SK-N-SH (cell line): ENCODE measurements at regions not wholly inside any gene's neighbourhood (a gene's known extent, or its start where the extent isn't known, plus 50 kb on each side); places are given as distances from the start of the nearest gene placed in this dataset.

Experiments
- CTCF ChIA-PET: fragments of 300-600, 350-600 bp; formaldehyde crosslinking; extraction: SDS; loops from one replicate; lab custom pipeline; 2021; lab: Yijun Ruan, JAX
- POLR2A ChIA-PET: fragments of 350-600 bp; sonication (Branson Sonifier 250); formaldehyde crosslinking; extraction: SDS; loops from one replicate; lab custom pipeline; 2020; ENCODE audit warnings: antibody characterized with exemption, inconsistent platforms; lab: Yijun Ruan, JAX
- DNase-seq: peaks from one replicate; pipeline ENCODE4 v3.0.0; 2012
- H2AFZ ChIP-seq: fragments of 200-600 bp; sonication (generic); 2 replicates; pipeline ENCODE4 v1.8.1; 2016; ENCODE audit warnings: antibody characterized with exemption, mild to moderate bottlenecking, low read depth
- H3F3A ChIP-seq: fragments of 200-600 bp; sonication (generic); replicated peaks from 2 replicates; pipeline ENCODE3; 2016; ENCODE audit warnings: antibody characterized with exemption, mild to moderate bottlenecking; ENCODE audit not compliant: insufficient read depth
- H3K27ac ChIP-seq, 2 experiments: fragments of 200-500 bp in 1 of 2; fragments of 200-600 bp in 1 of 2; sonication (Bioruptor generic) in 1 of 2; sonication (generic), shearing (Covaris generic) in 1 of 2; 2 replicates each; pipeline versions ENCODE4 v1.5.1 to v1.6.1; 2014 to 2016; ENCODE audit warnings: low read depth in 2 of 2, inconsistent platforms in 1 of 2, low read length in 1 of 2, mild to moderate bottlenecking in 1 of 2, mixed read lengths in 1 of 2
- H3K27me3 ChIP-seq: fragments of 200-600 bp; sonication (generic), shearing (Covaris generic); 2 replicates; pipeline ENCODE4 v1.6.1; 2016; ENCODE audit warnings: mixed run types; ENCODE audit not compliant: insufficient read depth
- H3K36me3 ChIP-seq, 2 experiments: fragments of 200-500 bp in 1 of 2; fragments of 200-600 bp in 1 of 2; sonication (Bioruptor generic) in 1 of 2; sonication (generic) in 1 of 2; replicated peaks in 1 of 2; 2 replicates each; pipeline versions ENCODE3 to v1.5.1; 2014 to 2016; ENCODE audit warnings: low read length in 1 of 2, mild to moderate bottlenecking in 1 of 2; ENCODE audit not compliant: insufficient read depth in 2 of 2, control insufficient read depth in 1 of 2
- H3K4me1 ChIP-seq, 2 experiments: fragments of 200-500 bp in 1 of 2; fragments of 200-600 bp in 1 of 2; sonication (Bioruptor generic) in 1 of 2; sonication (generic), shearing (Covaris generic) in 1 of 2; 2 replicates each; pipeline versions ENCODE4 v1.5.1 to v1.6.1; 2014 to 2016; ENCODE audit warnings: low read depth in 1 of 2, low read length in 1 of 2, mixed run types in 1 of 2; ENCODE audit not compliant: insufficient read depth in 2 of 2, control insufficient read depth in 1 of 2
- H3K4me2 ChIP-seq: fragments of 200-600 bp; sonication (generic), shearing (Covaris generic); 2 replicates; pipeline ENCODE4 v1.6.1; 2017; ENCODE audit warnings: mixed run types
- H3K4me3 ChIP-seq, 2 experiments: fragments of 200-500 bp in 1 of 2; fragments of 200-600 bp in 1 of 2; sonication (Bioruptor generic) in 1 of 2; sonication (generic), shearing (Covaris generic) in 1 of 2; 2 replicates each; pipeline versions ENCODE4 v1.5.1 to v1.8.1; 2014 to 2016; ENCODE audit warnings: low read depth in 2 of 2, inconsistent platforms in 1 of 2, low read length in 1 of 2, mild to moderate bottlenecking in 1 of 2, mixed read lengths in 1 of 2, moderate library complexity in 1 of 2
- H3K79me2 ChIP-seq: fragments of 200-600 bp; sonication (generic); 2 replicates; pipeline ENCODE4 v1.8.1; 2017; ENCODE audit warnings: mild to moderate bottlenecking; ENCODE audit not compliant: insufficient read depth
- H3K9ac ChIP-seq: fragments of 200-600 bp; sonication (generic); 2 replicates; pipeline ENCODE4 v1.6.1; 2017; ENCODE audit warnings: mixed run types
- H3K9me2 ChIP-seq: fragments of 200-600 bp; sonication (generic); 2 replicates; pipeline ENCODE4 v1.6.1; 2017; ENCODE audit warnings: mixed run types
- H3K9me3 ChIP-seq: fragments of 200-600 bp; sonication (generic); 2 replicates; pipeline ENCODE4 v1.6.1; 2017; ENCODE audit warnings: mixed run types, mild to moderate bottlenecking, moderate library complexity
- H4K20me1 ChIP-seq: fragments of 200-600 bp; sonication (generic); 2 replicates; pipeline ENCODE4 v1.6.1; 2017; ENCODE audit warnings: mild to moderate bottlenecking, mixed run types; ENCODE audit not compliant: insufficient read depth
- EP300 ChIP-seq, 2 experiments: IDR thresholded peaks; 2 replicates each; pipeline versions ENCODE4 v1.4.0 to v1.6.1; 2012; ENCODE audit warnings: borderline replicate concordance in 1 of 2, low read depth in 1 of 2, low read length in 1 of 2
- FOSL2 ChIP-seq: IDR thresholded peaks from 2 replicates; pipeline ENCODE4 v1.4.0; 2012; ENCODE audit warnings: low read depth, mild to moderate bottlenecking, moderate library complexity, borderline replicate concordance
- JUND ChIP-seq: IDR thresholded peaks from 2 replicates; pipeline ENCODE4 v1.4.0; 2012
- MXI1 ChIP-seq: IDR thresholded peaks from 2 replicates; pipeline ENCODE4 v1.6.1; 2012; ENCODE audit warnings: mild to moderate bottlenecking, low read depth, low read length, improper control_type of control experiment
- NFIC ChIP-seq: IDR thresholded peaks from 2 replicates; pipeline ENCODE4 v1.4.0; 2012; ENCODE audit warnings: borderline replicate concordance
- NRF1 ChIP-seq: IDR thresholded peaks from 2 replicates; pipeline ENCODE4 v1.6.1; 2012; ENCODE audit warnings: low read depth, mild to moderate bottlenecking, low read length
- POLR2AphosphoS5 ChIP-seq: IDR thresholded peaks from 2 replicates; pipeline ENCODE4 v1.6.1; 2012; ENCODE audit warnings: low read depth, low read length
- RCOR1 ChIP-seq: fragments of 150-350 bp; IDR thresholded peaks from 2 replicates; pipeline ENCODE4 v1.6.1; 2017; ENCODE audit warnings: antibody characterized with exemption, low read length
- RFX5 ChIP-seq: IDR thresholded peaks from 2 replicates; pipeline ENCODE4 v1.6.1; 2012; ENCODE audit warnings: mild to moderate bottlenecking, improper control_type of control experiment, low read length
- RXRA ChIP-seq: IDR thresholded peaks from 2 replicates; pipeline ENCODE4 v1.4.0; 2012; ENCODE audit warnings: low read depth, mild to moderate bottlenecking, borderline replicate concordance
- TCF12 ChIP-seq: IDR thresholded peaks from 2 replicates; pipeline ENCODE4 v1.4.0; 2012
- TEAD4 ChIP-seq: IDR thresholded peaks from 2 replicates; pipeline ENCODE4 v1.4.0; 2012; ENCODE audit warnings: mild to moderate bottlenecking, borderline replicate concordance; ENCODE audit not compliant: insufficient read depth
- USF2 ChIP-seq: fragments of 150-350 bp; IDR thresholded peaks from 2 replicates; pipeline ENCODE4 v1.6.1; 2017; ENCODE audit warnings: antibody characterized with exemption, low read length, low read depth, borderline replicate concordance
- YY1 ChIP-seq: IDR thresholded peaks from 2 replicates; pipeline ENCODE4 v1.4.0; 2012; ENCODE audit warnings: low read depth, mild to moderate bottlenecking
- ZBTB33 ChIP-seq: IDR thresholded peaks from 2 replicates; pipeline ENCODE4 v1.4.0; 2012; ENCODE audit warnings: low read depth, borderline replicate concordance
- WGBS: methylation state at CpG from one replicate; pipeline ENCODE4 v1.1.6; 2017; ENCODE audit warnings: low lambda C conversion rate; 5-methylcytosine and 5-hydroxymethylcytosine counted together
- TF ChIP-seq, protein P1 (sequence below): IDR thresholded peaks from 2 replicates; pipeline ENCODE4 v1.4.0; 2012; ENCODE audit warnings: low read depth, borderline replicate concordance

DNA sequence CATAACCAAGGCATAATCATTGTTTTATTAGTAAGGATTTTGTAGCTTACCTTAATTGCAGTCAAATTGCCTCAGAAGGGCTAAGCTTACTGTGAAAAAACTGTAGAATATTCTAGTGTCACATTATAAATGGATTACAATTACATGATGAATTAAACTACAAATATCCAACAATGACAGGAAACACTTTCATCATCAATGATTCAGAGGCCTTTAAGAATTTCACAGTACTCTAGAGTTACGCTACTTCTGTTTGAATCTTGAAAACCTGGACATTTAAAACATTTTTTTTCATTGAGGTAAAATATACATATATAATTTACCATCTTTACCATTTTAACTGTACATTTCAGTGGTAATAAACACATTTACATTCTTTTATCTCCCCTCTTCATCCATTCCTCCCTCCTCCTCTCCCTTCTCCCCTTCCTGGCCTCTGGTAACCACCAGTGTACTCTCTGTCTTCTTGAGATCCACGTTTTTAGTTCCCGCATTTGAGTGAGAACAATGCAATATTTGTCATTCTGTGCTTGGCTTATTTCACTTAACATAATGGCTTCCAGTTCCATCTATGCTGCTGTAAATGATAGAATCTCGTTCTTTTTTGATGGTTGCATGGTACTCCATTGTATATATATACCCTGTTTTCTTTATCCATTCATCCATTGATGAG is 54.7 kb downstream of the GJD2 start (continued):
- TF ChIP-seq USF2 (no peak), FOSL2 (no peak)

DNA sequence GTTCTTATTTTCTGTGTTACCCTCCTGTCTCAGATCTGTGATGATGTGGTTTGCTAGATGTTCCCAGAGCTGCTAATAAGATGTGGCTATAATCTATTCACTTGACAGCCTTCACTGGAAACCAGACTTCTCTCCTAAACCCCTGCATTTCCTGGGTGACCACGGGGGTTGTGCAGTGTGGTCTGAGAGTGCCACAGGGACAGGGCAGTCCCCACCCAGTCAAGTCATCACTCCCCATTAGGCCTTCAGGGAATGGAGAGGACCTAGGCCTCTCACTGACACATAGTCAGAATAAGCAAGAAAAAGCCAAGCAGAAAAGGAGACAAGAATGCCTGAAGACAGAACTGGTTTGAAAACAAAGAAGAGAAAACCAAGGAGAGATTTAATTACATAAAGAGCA is 58.3 kb downstream of the GJD2 start:
- ChIA-PET CTCF (interaction anchor here (1.4 to 1.5 kb wide), 2 partner anchors 9 to 12 kb away, joined by 3 to 4 read pairs; no protein-coding TSS in a partner anchor), POLR2A (no interaction called here)
- no peak for TF ChIP-seq RCOR1
- no peak for TF ChIP-seq POLR2AphosphoS5
- TF ChIP-seq NRF1 = no peak
- TF ChIP-seq RFX5 = no peak
- TF ChIP-seq MXI1 = no peak
- TF ChIP-seq TEAD4 = no peak
- TF ChIP-seq JUND = no peak
- TF ChIP-seq, protein P1, sequence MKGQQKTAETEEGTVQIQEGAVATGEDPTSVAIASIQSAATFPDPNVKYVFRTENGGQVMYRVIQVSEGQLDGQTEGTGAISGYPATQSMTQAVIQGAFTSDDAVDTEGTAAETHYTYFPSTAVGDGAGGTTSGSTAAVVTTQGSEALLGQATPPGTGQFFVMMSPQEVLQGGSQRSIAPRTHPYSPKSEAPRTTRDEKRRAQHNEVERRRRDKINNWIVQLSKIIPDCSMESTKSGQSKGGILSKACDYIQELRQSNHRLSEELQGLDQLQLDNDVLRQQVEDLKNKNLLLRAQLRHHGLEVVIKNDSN = no peak
- no peak for TF ChIP-seq ZBTB33
- TF ChIP-seq YY1 = no peak
- TF ChIP-seq EP300 (IDR thresholded peaks at IDR 0.05; ENCODE audit: borderline replicate concordance in 1 of 2, low read depth in 1 of 2, low read length in 1 of 2) = no peak
- TF ChIP-seq TCF12 = no peak
- no peak for TF ChIP-seq USF2
- TF ChIP-seq RXRA = no peak
- TF ChIP-seq NFIC = no peak
- H3K9me3 ChIP-seq = no peaks in the 10 kb centered on the region
- H3F3A ChIP-seq = no peaks in the 10 kb centered on the region
- H2AFZ ChIP-seq = no peak overlapping the region
- no peak overlapping the region for H3K27ac ChIP-seq
- no peak for DNase-seq
- no peak overlapping the region for H3K4me3 ChIP-seq
- no peaks in the 10 kb centered on the region for H3K79me2 ChIP-seq
- H3K4me2 ChIP-seq = no peak overlapping the region
- H3K36me3 ChIP-seq = no peaks in the 10 kb centered on the region
- no peaks in the 10 kb centered on the region; a peak in 1 of 4 replicates for H3K4me1 ChIP-seq
- no peaks in the 10 kb centered on the region for H4K20me1 ChIP-seq
- no peaks in the 10 kb centered on the region for H3K9me2 ChIP-seq
- no peak overlapping the region for H3K9ac ChIP-seq
- no peaks in the 10 kb centered on the region for H3K27me3 ChIP-seq
- WGBS = 27% methylated on average over 1 of the region's 1 CpG
